ENCODE measurements at regions not wholly inside any gene's neighbourhood (a gene's known extent, or its start where the extent isn't known, plus 50 kb on each side); places are given as distances from the start of the nearest gene placed in this dataset.
"Not testable (repeated sequence)": the region's sequence is repeated elsewhere in the genome, so short reads cannot be mapped to it uniquely, and the experiment has no call there.

- dilution Hi-C loops (cut with MboI; ENCODE audit: extremely low pct_ligation_motif_present, low sequenced_read_pairs) = no loop called here
Measured at GRCh38 chr11:101241160-101241795, 111.7 kb upstream of the PGR start.

GRCh38 chr11:101231207-101231834 lies 101.7 kb upstream of the PGR start:
- H3K4me2 ChIP-seq (ENCODE audit: control insufficient read depth, extremely low read depth, insufficient read depth, low read depth, low read length); DNase-seq (ENCODE audit: low read depth, low spot score); H2AFZ ChIP-seq (ENCODE audit: control insufficient read depth, low read length); H3K9me3 ChIP-seq (ENCODE audit: control insufficient read depth, low read depth, low read length); H4K20me1 ChIP-seq (ENCODE audit: control insufficient read depth, extremely low read depth, insufficient read depth, low read length); H3K9ac ChIP-seq (ENCODE audit: control insufficient read depth, extremely low read depth, insufficient read depth, low read length); dilution Hi-C loops (cut with MboI; ENCODE audit: extremely low pct_ligation_motif_present, low sequenced_read_pairs); H3K27me3 ChIP-seq (ENCODE audit: control insufficient read depth, extremely low read depth, insufficient read depth, low read length); FAIRE-seq; H3K79me2 ChIP-seq (ENCODE audit: control insufficient read depth, insufficient read depth, low read length); H3K9me1 ChIP-seq (ENCODE audit: control insufficient read depth, extremely low read depth, insufficient read depth, low read length); H3K4me1 ChIP-seq (ENCODE audit: control insufficient read depth, extremely low read depth, insufficient read depth, low read length); H3K27ac ChIP-seq (ENCODE audit: control insufficient read depth, insufficient read depth, low read length); H3K36me3 ChIP-seq (ENCODE audit: control insufficient read depth in 2 of 2, extremely low read depth in 1 of 2, insufficient read depth in 2 of 2, low read length in 2 of 2); H3K4me3 ChIP-seq (ENCODE audit: control insufficient read depth in 2 of 3, extremely low read depth in 1 of 3, insufficient read depth in 2 of 3, low read depth in 1 of 3, low read length in 3 of 3): not testable (repeated sequence)

More at GRCh38 chr11:101241160-101241795, 111.7 kb upstream of the PGR start:
- no peak for FAIRE-seq
- Histone ChIP-seq H3K4me3 (ENCODE audit: control insufficient read depth in 2 of 3, extremely low read depth in 1 of 3, insufficient read depth in 2 of 3, low read depth in 1 of 3, low read length in 3 of 3) (no peak overlapping the region), H3K36me3 (ENCODE audit: control insufficient read depth in 2 of 2, extremely low read depth in 1 of 2, insufficient read depth in 2 of 2, low read length in 2 of 2) (no peaks in the 10 kb centered on the region), H3K27ac (ENCODE audit: control insufficient read depth, insufficient read depth, low read length) (no peak overlapping the region), H3K27me3 (ENCODE audit: control insufficient read depth, extremely low read depth, insufficient read depth, low read length) (no peaks in the 10 kb centered on the region), H3K9me3 (ENCODE audit: control insufficient read depth, low read depth, low read length) (no peaks in the 10 kb centered on the region), H4K20me1 (ENCODE audit: control insufficient read depth, extremely low read depth, insufficient read depth, low read length) (no peaks in the 10 kb centered on the region), H3K9ac (ENCODE audit: control insufficient read depth, extremely low read depth, insufficient read depth, low read length) (no peak overlapping the region), H3K79me2 (ENCODE audit: control insufficient read depth, insufficient read depth, low read length) (no peaks in the 10 kb centered on the region), H3K4me1 (ENCODE audit: control insufficient read depth, extremely low read depth, insufficient read depth, low read length) (no peaks in the 10 kb centered on the region), H3K4me2 (ENCODE audit: control insufficient read depth, extremely low read depth, insufficient read depth, low read depth, low read length) (no peak overlapping the region), H2AFZ (ENCODE audit: control insufficient read depth, low read length) (no peak overlapping the region), H3K9me1 (ENCODE audit: control insufficient read depth, extremely low read depth, insufficient read depth, low read length) (no peaks in the 10 kb centered on the region)
- TF ChIP-seq, protein P1, sequence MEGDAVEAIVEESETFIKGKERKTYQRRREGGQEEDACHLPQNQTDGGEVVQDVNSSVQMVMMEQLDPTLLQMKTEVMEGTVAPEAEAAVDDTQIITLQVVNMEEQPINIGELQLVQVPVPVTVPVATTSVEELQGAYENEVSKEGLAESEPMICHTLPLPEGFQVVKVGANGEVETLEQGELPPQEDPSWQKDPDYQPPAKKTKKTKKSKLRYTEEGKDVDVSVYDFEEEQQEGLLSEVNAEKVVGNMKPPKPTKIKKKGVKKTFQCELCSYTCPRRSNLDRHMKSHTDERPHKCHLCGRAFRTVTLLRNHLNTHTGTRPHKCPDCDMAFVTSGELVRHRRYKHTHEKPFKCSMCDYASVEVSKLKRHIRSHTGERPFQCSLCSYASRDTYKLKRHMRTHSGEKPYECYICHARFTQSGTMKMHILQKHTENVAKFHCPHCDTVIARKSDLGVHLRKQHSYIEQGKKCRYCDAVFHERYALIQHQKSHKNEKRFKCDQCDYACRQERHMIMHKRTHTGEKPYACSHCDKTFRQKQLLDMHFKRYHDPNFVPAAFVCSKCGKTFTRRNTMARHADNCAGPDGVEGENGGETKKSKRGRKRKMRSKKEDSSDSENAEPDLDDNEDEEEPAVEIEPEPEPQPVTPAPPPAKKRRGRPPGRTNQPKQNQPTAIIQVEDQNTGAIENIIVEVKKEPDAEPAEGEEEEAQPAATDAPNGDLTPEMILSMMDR (optimal IDR thresholded peaks at IDR 0.05 in 1 of 3, IDR thresholded peaks at IDR 0.05 in 1 of 3, conservative IDR thresholded peaks at IDR 0.05 in 1 of 3; ENCODE audit: extremely low read depth in 1 of 3, insufficient read depth in 2 of 3, low read length in 3 of 3) = no peak
- DNase-seq (ENCODE audit: low read depth, low spot score) = no peak

DNA sequence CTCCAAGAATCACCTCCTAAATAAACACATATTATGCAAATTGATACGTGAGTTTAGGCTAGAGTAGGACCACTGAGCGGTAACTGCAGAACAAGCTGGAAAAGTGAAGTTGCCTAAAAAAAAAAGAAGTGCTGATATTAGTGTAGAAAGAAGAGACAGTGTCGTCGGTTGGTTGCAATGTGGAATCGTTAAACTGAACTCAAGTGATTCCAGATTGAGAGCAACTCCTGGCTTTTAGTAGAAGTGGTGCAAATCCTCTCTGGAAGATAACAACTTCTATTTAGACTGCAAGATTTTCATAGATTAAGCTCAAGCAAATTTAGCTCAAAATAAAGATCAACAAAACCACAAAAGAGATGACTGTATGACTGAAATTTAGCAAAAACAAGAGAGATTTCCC lies 97.0 kb upstream of the PGR start:
- H3K4me3 ChIP-seq (ENCODE audit: control insufficient read depth in 2 of 3, extremely low read depth in 1 of 3, insufficient read depth in 2 of 3, low read depth in 1 of 3, low read length in 3 of 3) = no peak overlapping the region
- no peaks in the 10 kb centered on the region for H3K9me1 ChIP-seq (ENCODE audit: control insufficient read depth, extremely low read depth, insufficient read depth, low read length)
- H3K27me3 ChIP-seq (ENCODE audit: control insufficient read depth, extremely low read depth, insufficient read depth, low read length) = no peaks in the 10 kb centered on the region
- dilution Hi-C loops (cut with MboI; ENCODE audit: extremely low pct_ligation_motif_present, low sequenced_read_pairs) = no loop called here
- H3K79me2 ChIP-seq (ENCODE audit: control insufficient read depth, insufficient read depth, low read length) = no peaks in the 10 kb centered on the region
- no peaks in the 10 kb centered on the region for H3K36me3 ChIP-seq (ENCODE audit: control insufficient read depth in 2 of 2, extremely low read depth in 1 of 2, insufficient read depth in 2 of 2, low read length in 2 of 2)
- H3K9ac ChIP-seq (ENCODE audit: control insufficient read depth, extremely low read depth, insufficient read depth, low read length) = no peak overlapping the region
- H4K20me1 ChIP-seq (ENCODE audit: control insufficient read depth, extremely low read depth, insufficient read depth, low read length) = no peaks in the 10 kb centered on the region
- H3K4me2 ChIP-seq (ENCODE audit: control insufficient read depth, extremely low read depth, insufficient read depth, low read depth, low read length) = no peak overlapping the region
- H3K4me1 ChIP-seq (ENCODE audit: control insufficient read depth, extremely low read depth, insufficient read depth, low read length) = no peaks in the 10 kb centered on the region
- no peak for FAIRE-seq
- no peak for TF ChIP-seq EZH2 (IDR thresholded peaks at IDR 0.05; ENCODE audit: low read length)
- TF ChIP-seq, protein P1 (optimal IDR thresholded peaks at IDR 0.05 in 1 of 3, IDR thresholded peaks at IDR 0.05 in 1 of 3, conservative IDR thresholded peaks at IDR 0.05 in 1 of 3; ENCODE audit: extremely low read depth in 1 of 3, insufficient read depth in 2 of 3, low read length in 3 of 3) = no peak
- no peak overlapping the region for H2AFZ ChIP-seq (ENCODE audit: control insufficient read depth, low read length)
- DNase-seq (ENCODE audit: low read depth, low spot score) = no peak
- H3K9me3 ChIP-seq (ENCODE audit: control insufficient read depth, low read depth, low read length) = no peaks in the 10 kb centered on the region
- no peak overlapping the region for H3K27ac ChIP-seq (ENCODE audit: control insufficient read depth, insufficient read depth, low read length)
